ENCODE measurements at regions not wholly inside any gene's neighbourhood (a gene's known extent, or its start where the extent isn't known, plus 50 kb on each side); places are given as distances from the start of the nearest gene placed in this dataset.
A peak's percentile ranks its signal among the peaks of the same experiment; 100 is the strongest.

- no peaks in the 10 kb centered on the region for H3K4me1 ChIP-seq (ENCODE audit: control insufficient read depth, extremely low read depth, insufficient read depth, low read length)
- TF ChIP-seq, protein P1, sequence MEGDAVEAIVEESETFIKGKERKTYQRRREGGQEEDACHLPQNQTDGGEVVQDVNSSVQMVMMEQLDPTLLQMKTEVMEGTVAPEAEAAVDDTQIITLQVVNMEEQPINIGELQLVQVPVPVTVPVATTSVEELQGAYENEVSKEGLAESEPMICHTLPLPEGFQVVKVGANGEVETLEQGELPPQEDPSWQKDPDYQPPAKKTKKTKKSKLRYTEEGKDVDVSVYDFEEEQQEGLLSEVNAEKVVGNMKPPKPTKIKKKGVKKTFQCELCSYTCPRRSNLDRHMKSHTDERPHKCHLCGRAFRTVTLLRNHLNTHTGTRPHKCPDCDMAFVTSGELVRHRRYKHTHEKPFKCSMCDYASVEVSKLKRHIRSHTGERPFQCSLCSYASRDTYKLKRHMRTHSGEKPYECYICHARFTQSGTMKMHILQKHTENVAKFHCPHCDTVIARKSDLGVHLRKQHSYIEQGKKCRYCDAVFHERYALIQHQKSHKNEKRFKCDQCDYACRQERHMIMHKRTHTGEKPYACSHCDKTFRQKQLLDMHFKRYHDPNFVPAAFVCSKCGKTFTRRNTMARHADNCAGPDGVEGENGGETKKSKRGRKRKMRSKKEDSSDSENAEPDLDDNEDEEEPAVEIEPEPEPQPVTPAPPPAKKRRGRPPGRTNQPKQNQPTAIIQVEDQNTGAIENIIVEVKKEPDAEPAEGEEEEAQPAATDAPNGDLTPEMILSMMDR (conservative IDR thresholded peaks at IDR 0.05 in 1 of 2, IDR thresholded peaks at IDR 0.05 in 1 of 2; ENCODE audit: low read depth in 1 of 2, low read length in 2 of 2), result no peak
- no peak for TF ChIP-seq EZH2 (IDR thresholded peaks at IDR 0.05; ENCODE audit: low read length, missing control alignments)
- H3K4me3 ChIP-seq (replicated peaks in 1 of 4; ENCODE audit: control extremely low read depth in 1 of 4, insufficient read depth in 1 of 4, low read depth in 3 of 4, low read length in 4 of 4), result no peak overlapping the region
- no peaks in the 10 kb centered on the region for H4K20me1 ChIP-seq (ENCODE audit: control insufficient read depth, extremely low read depth, insufficient read depth, low read length)
- no peaks in the 10 kb centered on the region for H3K9me3 ChIP-seq (ENCODE audit: control insufficient read depth, insufficient read depth, low read depth, low read length)
- peaks cover 3% of the 10 kb centered on the region for H3K27me3 ChIP-seq (ENCODE audit: control insufficient read depth, insufficient read depth, low read length)
- H3K36me3 ChIP-seq (ENCODE audit: control insufficient read depth, insufficient read depth, low read length), result no peaks in the 10 kb centered on the region
- no peaks in the 10 kb centered on the region for H3K79me2 ChIP-seq (ENCODE audit: control insufficient read depth, insufficient read depth, low read length)
- no peak for DNase-seq (ENCODE audit: low read depth in 2 of 2)
- H2AFZ ChIP-seq (ENCODE audit: low read length), result no peak overlapping the region
- H3K9ac ChIP-seq (ENCODE audit: insufficient read depth, low read length), result no peak overlapping the region
- no peak overlapping the region for H3K4me2 ChIP-seq (ENCODE audit: extremely low read depth, insufficient read depth, low read length)
- H3K27ac ChIP-seq (ENCODE audit: insufficient read depth, low read length), result no peak overlapping the region
These were observed 73.9 kb upstream of the CXCL12 start for GRCh38 chr10:44458671-44459413.

DNA sequence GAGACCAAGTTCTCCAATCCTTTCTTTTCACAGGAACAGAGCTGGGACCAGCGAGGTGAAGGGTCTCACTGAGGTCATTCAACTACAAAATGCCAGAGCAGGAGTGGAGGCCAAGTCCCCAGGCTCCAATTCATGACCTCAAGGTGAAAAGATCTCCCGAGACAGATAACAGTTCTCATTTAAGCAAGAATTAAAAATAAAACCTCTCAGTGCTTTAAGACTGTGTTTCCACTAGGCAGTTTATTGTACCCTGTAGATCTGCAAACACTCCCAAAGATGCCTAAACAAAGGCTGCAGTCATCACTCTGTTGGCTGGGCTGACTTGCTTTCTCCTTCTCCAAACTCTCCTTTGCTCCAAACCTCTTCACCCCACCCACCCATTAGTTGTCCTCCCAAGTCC lies 74.8 kb upstream of the CXCL12 start:
- no peak overlapping the region for H3K27ac ChIP-seq (ENCODE audit: insufficient read depth, low read length)
- no peak overlapping the region for H2AFZ ChIP-seq (ENCODE audit: low read length)
- TF ChIP-seq, protein P1 (conservative IDR thresholded peaks at IDR 0.05 in 1 of 2, IDR thresholded peaks at IDR 0.05 in 1 of 2; ENCODE audit: low read depth in 1 of 2, low read length in 2 of 2), result no peak
- no peak for TF ChIP-seq EZH2 (IDR thresholded peaks at IDR 0.05; ENCODE audit: low read length, missing control alignments)
- no peak overlapping the region for H3K9ac ChIP-seq (ENCODE audit: insufficient read depth, low read length)
- no peaks in the 10 kb centered on the region for H3K9me3 ChIP-seq (ENCODE audit: control insufficient read depth, insufficient read depth, low read depth, low read length)
- H3K36me3 ChIP-seq (ENCODE audit: control insufficient read depth, insufficient read depth, low read length), result no peaks in the 10 kb centered on the region
- no peak overlapping the region for H3K4me2 ChIP-seq (ENCODE audit: extremely low read depth, insufficient read depth, low read length)
- H3K79me2 ChIP-seq (ENCODE audit: control insufficient read depth, insufficient read depth, low read length), result no peaks in the 10 kb centered on the region
- H3K4me1 ChIP-seq (ENCODE audit: control insufficient read depth, extremely low read depth, insufficient read depth, low read length), result no peaks in the 10 kb centered on the region
- H3K27me3 ChIP-seq (ENCODE audit: control insufficient read depth, insufficient read depth, low read length), result peaks cover 3% of the 10 kb centered on the region
- DNase-seq (ENCODE audit: low read depth in 2 of 2), result no peak
- no peaks in the 10 kb centered on the region for H4K20me1 ChIP-seq (ENCODE audit: control insufficient read depth, extremely low read depth, insufficient read depth, low read length)
- no peak overlapping the region for H3K4me3 ChIP-seq (replicated peaks in 1 of 4; ENCODE audit: control extremely low read depth in 1 of 4, insufficient read depth in 1 of 4, low read depth in 3 of 4, low read length in 4 of 4)

- no peak for TF ChIP-seq EZH2 (IDR thresholded peaks at IDR 0.05; ENCODE audit: low read length, missing control alignments)
- TF ChIP-seq, protein P1 (conservative IDR thresholded peaks at IDR 0.05 in 1 of 2, IDR thresholded peaks at IDR 0.05 in 1 of 2; ENCODE audit: low read depth in 1 of 2, low read length in 2 of 2), result no peak
- no peak overlapping the region for H3K4me3 ChIP-seq (replicated peaks in 1 of 4; ENCODE audit: control extremely low read depth in 1 of 4, insufficient read depth in 1 of 4, low read depth in 3 of 4, low read length in 4 of 4)
- no peak overlapping the region for H3K27ac ChIP-seq (ENCODE audit: insufficient read depth, low read length)
- no peaks in the 10 kb centered on the region for H4K20me1 ChIP-seq (ENCODE audit: control insufficient read depth, extremely low read depth, insufficient read depth, low read length)
- peaks cover 3% of the 10 kb centered on the region for H3K27me3 ChIP-seq (ENCODE audit: control insufficient read depth, insufficient read depth, low read length)
- H3K79me2 ChIP-seq (ENCODE audit: control insufficient read depth, insufficient read depth, low read length), result no peaks in the 10 kb centered on the region
- H3K36me3 ChIP-seq (ENCODE audit: control insufficient read depth, insufficient read depth, low read length), result no peaks in the 10 kb centered on the region
- no peak overlapping the region for H3K4me2 ChIP-seq (ENCODE audit: extremely low read depth, insufficient read depth, low read length)
- no peak overlapping the region for H3K9ac ChIP-seq (ENCODE audit: insufficient read depth, low read length)
- no peaks in the 10 kb centered on the region for H3K9me3 ChIP-seq (ENCODE audit: control insufficient read depth, insufficient read depth, low read depth, low read length)
- no peak overlapping the region for H2AFZ ChIP-seq (ENCODE audit: low read length)
- DNase-seq (ENCODE audit: low read depth in 2 of 2), result peak; percentile 13 to 32
- H3K4me1 ChIP-seq (ENCODE audit: control insufficient read depth, extremely low read depth, insufficient read depth, low read length), result no peaks in the 10 kb centered on the region
These were observed 75.5 kb upstream of the CXCL12 start for GRCh38 chr10:44460416-44460815.
